ENCODE measurements at regions not wholly inside any gene's neighbourhood (a gene's known extent, or its start where the extent isn't known, plus 50 kb on each side); places are given as distances from the start of the nearest gene placed in this dataset.

GRCh38 chr5:125254267-125254666, 507.8 kb upstream of the ZNF608 start:
- no peaks in the 10 kb centered on the region for H3K27me3 ChIP-seq (ENCODE audit: control insufficient read depth in 1 of 2, insufficient read depth in 2 of 2, low read length in 2 of 2)
- no peak overlapping the region for H3K27ac ChIP-seq (ENCODE audit: low read length)
- H3K4me1 ChIP-seq (ENCODE audit: control insufficient read depth, insufficient read depth, low read length): no peaks in the 10 kb centered on the region
- H3K36me3 ChIP-seq (ENCODE audit: control insufficient read depth in 2 of 2, insufficient read depth in 2 of 2, low read length in 2 of 2): no peaks in the 10 kb centered on the region
- H3K9ac ChIP-seq (ENCODE audit: low read length in 2 of 2): no peak overlapping the region
- H3K4me3 ChIP-seq (ENCODE audit: low read length in 2 of 2): no peak overlapping the region
- peaks cover 0 to 7% of the 10 kb centered on the region in 2 donors for H3K9me3 ChIP-seq (ENCODE audit: control insufficient read depth in 2 of 2, low read length in 2 of 2)

- Histone ChIP-seq H3K4me3 (ENCODE audit: low read length in 2 of 2) (no peak overlapping the region), H3K9ac (ENCODE audit: low read length in 2 of 2) (no peak overlapping the region), H3K27ac (ENCODE audit: low read length) (no peak overlapping the region), H3K4me1 (ENCODE audit: control insufficient read depth, insufficient read depth, low read length) (no peaks in the 10 kb centered on the region), H3K36me3 (ENCODE audit: control insufficient read depth in 2 of 2, insufficient read depth in 2 of 2, low read length in 2 of 2) (no peaks in the 10 kb centered on the region), H3K27me3 (ENCODE audit: control insufficient read depth in 1 of 2, insufficient read depth in 2 of 2, low read length in 2 of 2) (no peaks in the 10 kb centered on the region), H3K9me3 (ENCODE audit: control insufficient read depth in 2 of 2, low read length in 2 of 2) (peaks cover 0 to 7% of the 10 kb centered on the region in 2 donors)
Observed at GRCh38 chr5:125256296-125256695, 509.9 kb upstream of the ZNF608 start.

- Histone ChIP-seq H3K36me3 (ENCODE audit: control insufficient read depth in 2 of 2, insufficient read depth in 2 of 2, low read length in 2 of 2) (no peaks in the 10 kb centered on the region), H3K9ac (ENCODE audit: low read length in 2 of 2) (no peak overlapping the region), H3K27ac (ENCODE audit: low read length) (no peak overlapping the region), H3K27me3 (ENCODE audit: control insufficient read depth in 1 of 2, insufficient read depth in 2 of 2, low read length in 2 of 2) (no peaks in the 10 kb centered on the region), H3K4me1 (ENCODE audit: control insufficient read depth, insufficient read depth, low read length) (no peaks in the 10 kb centered on the region), H3K9me3 (ENCODE audit: control insufficient read depth in 2 of 2, low read length in 2 of 2) (peaks cover 0 to 7% of the 10 kb centered on the region in 2 donors), H3K4me3 (ENCODE audit: low read length in 2 of 2) (no peak overlapping the region)
Observed at GRCh38 chr5:125257057-125257972, 510.9 kb upstream of the ZNF608 start.

GRCh38 chr5:125257997-125258396, 511.6 kb upstream of the ZNF608 start:
- Histone ChIP-seq H3K4me1 (ENCODE audit: control insufficient read depth, insufficient read depth, low read length) (no peaks in the 10 kb centered on the region), H3K4me3 (ENCODE audit: low read length in 2 of 2) (no peak overlapping the region), H3K27ac (ENCODE audit: low read length) (no peak overlapping the region), H3K9me3 (ENCODE audit: control insufficient read depth in 2 of 2, low read length in 2 of 2) (peaks cover 0 to 7% of the 10 kb centered on the region in 2 donors), H3K27me3 (ENCODE audit: control insufficient read depth in 1 of 2, insufficient read depth in 2 of 2, low read length in 2 of 2) (no peaks in the 10 kb centered on the region), H3K36me3 (ENCODE audit: control insufficient read depth in 2 of 2, insufficient read depth in 2 of 2, low read length in 2 of 2) (no peaks in the 10 kb centered on the region), H3K9ac (ENCODE audit: low read length in 2 of 2) (no peak overlapping the region)

- H3K36me3 ChIP-seq (ENCODE audit: control insufficient read depth in 2 of 2, insufficient read depth in 2 of 2, low read length in 2 of 2): no peaks in the 10 kb centered on the region
- H3K4me3 ChIP-seq (ENCODE audit: low read length in 2 of 2): no peak overlapping the region
- H3K9me3 ChIP-seq (ENCODE audit: control insufficient read depth in 2 of 2, low read length in 2 of 2): peaks cover 0 to 7% of the 10 kb centered on the region in 2 donors
- no peak overlapping the region for H3K9ac ChIP-seq (ENCODE audit: low read length in 2 of 2)
- no peaks in the 10 kb centered on the region for H3K27me3 ChIP-seq (ENCODE audit: control insufficient read depth in 1 of 2, insufficient read depth in 2 of 2, low read length in 2 of 2)
- no peaks in the 10 kb centered on the region for H3K4me1 ChIP-seq (ENCODE audit: control insufficient read depth, insufficient read depth, low read length)
- no peak overlapping the region for H3K27ac ChIP-seq (ENCODE audit: low read length)
Observed at GRCh38 chr5:125258615-125259014, 512.2 kb upstream of the ZNF608 start.

- no peak overlapping the region for H3K27ac ChIP-seq (ENCODE audit: low read length)
- no peaks in the 10 kb centered on the region for H3K9me3 ChIP-seq (ENCODE audit: control insufficient read depth in 2 of 2, low read length in 2 of 2)
- H3K4me1 ChIP-seq (ENCODE audit: control insufficient read depth, insufficient read depth, low read length): no peaks in the 10 kb centered on the region
- no peak overlapping the region for H3K4me3 ChIP-seq (ENCODE audit: low read length in 2 of 2)
- H3K27me3 ChIP-seq (ENCODE audit: control insufficient read depth in 1 of 2, insufficient read depth in 2 of 2, low read length in 2 of 2): no peaks in the 10 kb centered on the region
- H3K9ac ChIP-seq (ENCODE audit: low read length in 2 of 2): no peak overlapping the region
- H3K36me3 ChIP-seq (ENCODE audit: control insufficient read depth in 2 of 2, insufficient read depth in 2 of 2, low read length in 2 of 2): no peaks in the 10 kb centered on the region
Observed at GRCh38 chr5:125261505-125262250, 515.2 kb upstream of the ZNF608 start.

GRCh38 chr5:125262782-125263181, 516.3 kb upstream of the ZNF608 start:
- no peaks in the 10 kb centered on the region for H3K36me3 ChIP-seq (ENCODE audit: control insufficient read depth in 2 of 2, insufficient read depth in 2 of 2, low read length in 2 of 2)
- H3K27me3 ChIP-seq (ENCODE audit: control insufficient read depth in 1 of 2, insufficient read depth in 2 of 2, low read length in 2 of 2): no peaks in the 10 kb centered on the region
- no peak overlapping the region for H3K9ac ChIP-seq (ENCODE audit: low read length in 2 of 2)
- no peaks in the 10 kb centered on the region for H3K9me3 ChIP-seq (ENCODE audit: control insufficient read depth in 2 of 2, low read length in 2 of 2)
- no peak overlapping the region for H3K27ac ChIP-seq (ENCODE audit: low read length)
- H3K4me3 ChIP-seq (ENCODE audit: low read length in 2 of 2): no peak overlapping the region
- H3K4me1 ChIP-seq (ENCODE audit: control insufficient read depth, insufficient read depth, low read length): no peaks in the 10 kb centered on the region

- Histone ChIP-seq H3K9ac (ENCODE audit: low read length in 2 of 2) (no peak overlapping the region), H3K9me3 (ENCODE audit: control insufficient read depth in 2 of 2, low read length in 2 of 2) (no peaks in the 10 kb centered on the region), H3K4me1 (ENCODE audit: control insufficient read depth, insufficient read depth, low read length) (no peaks in the 10 kb centered on the region), H3K27me3 (ENCODE audit: control insufficient read depth in 1 of 2, insufficient read depth in 2 of 2, low read length in 2 of 2) (no peaks in the 10 kb centered on the region), H3K36me3 (ENCODE audit: control insufficient read depth in 2 of 2, insufficient read depth in 2 of 2, low read length in 2 of 2) (no peaks in the 10 kb centered on the region), H3K27ac (ENCODE audit: low read length) (no peak overlapping the region), H3K4me3 (ENCODE audit: low read length in 2 of 2) (no peak overlapping the region)
Observed at GRCh38 chr5:125263356-125263755, 516.9 kb upstream of the ZNF608 start.

GRCh38 chr5:125266106-125266505, 519.7 kb upstream of the ZNF608 start:
- Histone ChIP-seq H3K9ac (ENCODE audit: low read length in 2 of 2) (no peak overlapping the region), H3K27me3 (ENCODE audit: control insufficient read depth in 1 of 2, insufficient read depth in 2 of 2, low read length in 2 of 2) (no peaks in the 10 kb centered on the region), H3K9me3 (ENCODE audit: control insufficient read depth in 2 of 2, low read length in 2 of 2) (no peaks in the 10 kb centered on the region), H3K4me3 (ENCODE audit: low read length in 2 of 2) (no peak overlapping the region), H3K36me3 (ENCODE audit: control insufficient read depth in 2 of 2, insufficient read depth in 2 of 2, low read length in 2 of 2) (no peaks in the 10 kb centered on the region), H3K4me1 (ENCODE audit: control insufficient read depth, insufficient read depth, low read length) (no peaks in the 10 kb centered on the region), H3K27ac (ENCODE audit: low read length) (no peak overlapping the region)

- Histone ChIP-seq H3K4me1 (ENCODE audit: control insufficient read depth, insufficient read depth, low read length) (no peaks in the 10 kb centered on the region), H3K36me3 (ENCODE audit: control insufficient read depth in 2 of 2, insufficient read depth in 2 of 2, low read length in 2 of 2) (no peaks in the 10 kb centered on the region), H3K27me3 (ENCODE audit: control insufficient read depth in 1 of 2, insufficient read depth in 2 of 2, low read length in 2 of 2) (no peaks in the 10 kb centered on the region), H3K9me3 (ENCODE audit: control insufficient read depth in 2 of 2, low read length in 2 of 2) (no peaks in the 10 kb centered on the region), H3K4me3 (ENCODE audit: low read length in 2 of 2) (no peak overlapping the region), H3K27ac (ENCODE audit: low read length) (no peak overlapping the region), H3K9ac (ENCODE audit: low read length in 2 of 2) (no peak overlapping the region)
Observed at GRCh38 chr5:125267636-125268248, 521.3 kb upstream of the ZNF608 start.

All from stomach smooth muscle (tissue), 2 donors.